Rectal smooth muscle tissue (tissue), 1 donor: ENCODE measurements at regions not wholly inside any gene's neighbourhood (a gene's known extent, or its start where the extent isn't known, plus 50 kb on each side); places are given as distances from the start of the nearest gene placed in this dataset.

ENCODE experiments used
- H3K27ac ChIP-seq: one replicate; pipeline ENCODE4 v1.7.0; 2013; ENCODE audit warnings: low read depth, low read length, inconsistent platforms
- H3K27me3 ChIP-seq: one replicate; pipeline ENCODE4 v1.7.0; 2013; ENCODE audit warnings: low read length; ENCODE audit not compliant: control insufficient read depth, insufficient read depth
- H3K36me3 ChIP-seq: one replicate; pipeline ENCODE4 v1.7.0; 2013; ENCODE audit warnings: low read length; ENCODE audit not compliant: control insufficient read depth, insufficient read depth
- H3K4me1 ChIP-seq: one replicate; pipeline ENCODE4 v1.7.0; 2013; ENCODE audit warnings: low read length; ENCODE audit not compliant: control insufficient read depth, insufficient read depth
- H3K4me3 ChIP-seq: one replicate; pipeline ENCODE4 v1.7.0; 2013; ENCODE audit warnings: low read length
- H3K9ac ChIP-seq: one replicate; pipeline ENCODE4 v1.7.0; 2013; ENCODE audit warnings: low read length

DNA sequence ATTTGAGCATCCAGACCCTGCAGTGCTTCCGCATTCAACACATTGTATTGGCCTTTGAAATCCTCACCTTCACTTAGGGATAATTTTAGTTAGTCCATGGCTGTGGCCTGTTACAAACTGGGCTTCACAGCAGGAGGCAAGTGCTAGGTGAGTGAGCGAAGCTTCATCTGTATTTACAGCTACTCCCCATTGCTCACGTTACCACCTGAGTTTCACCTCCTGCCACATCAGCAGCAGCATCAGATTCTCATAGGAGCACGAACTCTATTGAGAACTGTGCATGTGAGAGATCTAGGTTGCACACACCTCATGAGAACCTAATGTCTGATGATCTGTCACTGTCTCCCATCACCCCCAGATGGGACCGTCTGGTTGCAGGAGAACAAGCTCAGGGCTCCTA is 222.1 kb upstream of the NR2F2 start:
- Histone ChIP-seq H3K36me3 (no peaks in the 10 kb centered on the region), H3K27ac (no peak overlapping the region), H3K4me3 (no peak overlapping the region), H3K27me3 (no peaks in the 10 kb centered on the region), H3K9ac (no peak overlapping the region), H3K4me1 (no peaks in the 10 kb centered on the region)

DNA sequence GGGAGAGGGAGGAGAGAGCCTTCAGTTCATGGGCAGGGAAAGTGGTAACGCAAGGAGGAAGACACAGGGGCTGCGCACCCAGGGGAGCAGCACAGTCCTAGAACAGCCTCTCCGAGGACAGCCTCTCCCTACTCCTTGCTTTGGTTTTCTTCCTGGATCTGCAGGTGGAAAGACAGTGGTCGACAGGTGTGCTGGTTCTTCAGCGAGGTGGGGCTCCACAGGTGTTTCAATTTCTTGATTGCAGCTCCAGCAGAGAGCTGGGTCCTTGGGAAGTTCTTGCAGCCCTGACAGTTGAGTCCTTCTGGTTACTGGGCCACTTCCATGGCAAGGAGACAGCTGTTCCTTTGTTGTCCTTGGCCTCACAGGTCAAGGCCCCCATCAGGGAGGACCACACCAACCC is 220.7 kb upstream of the NR2F2 start:
- H3K36me3 ChIP-seq: no peaks in the 10 kb centered on the region
- no peak overlapping the region for H3K27ac ChIP-seq
- H3K27me3 ChIP-seq: no peaks in the 10 kb centered on the region
- no peak overlapping the region for H3K9ac ChIP-seq
- H3K4me3 ChIP-seq: no peak overlapping the region
- H3K4me1 ChIP-seq: no peaks in the 10 kb centered on the region

DNA sequence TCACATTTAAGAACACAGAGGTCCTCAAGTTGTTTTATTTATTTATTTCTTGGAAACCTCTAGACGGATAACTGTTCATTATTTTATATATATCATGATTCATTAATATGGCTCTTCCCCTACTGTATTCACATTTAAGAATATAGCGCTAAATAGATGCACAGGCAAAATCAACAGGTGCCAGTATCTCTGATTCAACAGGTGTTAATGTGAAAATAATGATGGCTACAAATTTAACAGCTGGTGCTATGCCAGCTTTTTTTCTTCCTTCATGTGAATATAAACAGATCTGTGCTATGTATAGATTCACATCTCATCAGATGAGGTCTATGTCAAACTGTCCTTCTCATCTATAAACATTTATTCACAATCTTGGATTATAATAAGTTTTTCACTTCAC is 218.5 kb upstream of the NR2F2 start:
- Histone ChIP-seq H3K4me1 (no peaks in the 10 kb centered on the region), H3K27ac (no peak overlapping the region), H3K4me3 (no peak overlapping the region), H3K9ac (no peak overlapping the region), H3K36me3 (no peaks in the 10 kb centered on the region), H3K27me3 (no peaks in the 10 kb centered on the region)

DNA sequence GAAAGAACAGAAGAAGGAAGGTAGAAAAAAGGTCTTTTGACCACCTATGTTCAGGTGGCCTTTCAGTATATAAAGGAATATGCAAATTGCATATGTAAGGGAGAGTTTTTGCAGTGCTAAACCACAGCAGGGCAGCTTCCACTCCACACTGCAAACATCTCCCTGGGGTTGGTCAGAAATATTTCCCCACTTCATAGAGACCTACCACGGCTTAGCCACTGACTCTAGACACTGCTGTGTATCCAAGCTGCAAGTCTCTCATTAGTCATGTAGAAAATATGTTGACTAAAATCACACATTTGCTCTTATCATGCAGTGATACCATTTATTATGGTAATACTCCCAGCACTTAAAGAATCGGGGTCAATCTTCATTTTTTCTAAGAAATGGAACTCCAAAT is 214.9 kb upstream of the NR2F2 start:
- Histone ChIP-seq H3K27me3 (no peaks in the 10 kb centered on the region), H3K36me3 (no peaks in the 10 kb centered on the region), H3K4me3 (no peak overlapping the region), H3K27ac (no peak overlapping the region), H3K4me1 (no peaks in the 10 kb centered on the region), H3K9ac (no peak overlapping the region)

DNA sequence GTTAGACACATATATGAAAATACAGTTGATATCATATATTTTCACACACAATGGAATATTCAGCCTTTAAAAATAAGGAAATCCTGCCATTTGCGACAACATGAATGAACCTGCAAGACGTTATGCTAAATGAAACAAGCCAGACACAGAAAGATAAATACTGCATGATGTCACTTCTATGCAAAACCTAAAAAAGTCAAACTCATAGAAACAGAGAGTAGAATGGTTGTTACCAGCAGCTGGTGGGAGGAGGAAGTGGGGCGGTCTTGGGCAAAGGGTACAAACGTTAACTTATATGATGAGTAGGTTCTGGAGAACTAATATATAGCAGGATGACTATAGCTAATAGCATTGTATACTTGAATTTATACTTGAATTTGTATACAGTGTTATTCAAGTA is 213.2 kb upstream of the NR2F2 start:
- Histone ChIP-seq H3K4me3 (no peak overlapping the region), H3K36me3 (no peaks in the 10 kb centered on the region), H3K27me3 (no peaks in the 10 kb centered on the region), H3K4me1 (no peaks in the 10 kb centered on the region), H3K27ac (no peak overlapping the region), H3K9ac (no peak overlapping the region)

GRCh38 chr15:96119734-96120133 is 210.8 kb upstream of the NR2F2 start:
- Histone ChIP-seq H3K4me3 (no peak overlapping the region), H3K27me3 (no peaks in the 10 kb centered on the region), H3K36me3 (no peaks in the 10 kb centered on the region), H3K9ac (no peak overlapping the region), H3K27ac (no peak overlapping the region), H3K4me1 (no peaks in the 10 kb centered on the region)

- Histone ChIP-seq H3K4me3 (no peak overlapping the region), H3K9ac (no peak overlapping the region), H3K36me3 (no peaks in the 10 kb centered on the region), H3K27ac (no peak overlapping the region), H3K4me1 (no peaks in the 10 kb centered on the region), H3K27me3 (no peaks in the 10 kb centered on the region)
Measured at GRCh38 chr15:96121086-96121920, 209.2 kb upstream of the NR2F2 start.

- Histone ChIP-seq H3K27ac (no peak overlapping the region), H3K9ac (no peak overlapping the region), H3K4me3 (no peak overlapping the region), H3K4me1 (no peaks in the 10 kb centered on the region), H3K36me3 (no peaks in the 10 kb centered on the region), H3K27me3 (no peaks in the 10 kb centered on the region)
Measured at GRCh38 chr15:96122077-96123027, 208.1 kb upstream of the NR2F2 start.

DNA sequence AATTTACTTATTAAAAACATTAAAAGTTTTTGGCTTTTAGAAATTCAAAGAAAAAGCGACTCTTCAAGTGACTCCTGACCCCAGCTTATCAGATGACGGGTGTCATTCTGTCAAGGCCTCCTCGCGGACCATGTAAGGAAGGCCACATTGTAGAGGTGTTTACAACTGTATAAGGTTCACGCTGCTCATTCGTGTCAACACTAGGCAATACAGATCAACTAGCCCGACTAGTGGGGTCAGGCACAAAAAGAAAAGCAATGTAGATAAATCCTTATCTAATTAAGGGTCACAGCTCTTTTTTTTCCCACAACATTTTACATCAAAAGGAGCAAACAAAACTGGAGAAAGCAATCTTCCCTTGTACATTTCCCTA is 207.5 kb upstream of the NR2F2 start:
- Histone ChIP-seq H3K4me3 (no peak overlapping the region), H3K27ac (no peak overlapping the region), H3K27me3 (no peaks in the 10 kb centered on the region), H3K36me3 (no peaks in the 10 kb centered on the region), H3K4me1 (no peaks in the 10 kb centered on the region), H3K9ac (no peak overlapping the region)

DNA sequence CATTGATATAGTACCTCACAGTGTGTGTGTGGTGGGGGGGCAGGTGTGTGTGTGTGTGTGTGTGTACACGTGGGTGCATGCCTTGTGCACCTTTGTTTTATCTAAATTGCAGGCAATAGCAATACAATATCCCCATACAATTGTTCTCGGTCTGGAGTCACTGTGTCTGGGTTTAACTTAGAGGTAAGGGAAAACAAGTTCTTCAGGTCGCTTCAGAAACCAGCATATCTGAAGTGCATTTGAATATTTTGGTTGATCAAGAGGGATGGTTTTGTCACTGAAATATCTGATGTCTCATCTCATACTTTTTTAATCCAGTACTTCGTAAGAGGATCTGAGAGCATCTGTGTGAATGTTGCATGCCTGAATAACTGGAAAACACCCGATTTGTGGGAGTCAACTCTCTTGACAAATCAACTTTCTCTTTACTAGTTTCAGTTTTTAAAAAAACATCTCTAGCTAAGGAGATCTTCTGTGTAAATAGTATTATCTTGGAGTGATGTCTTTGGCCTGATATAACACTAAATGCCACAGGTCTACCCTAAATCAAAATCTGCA is 206.8 kb upstream of the NR2F2 start:
- H3K9ac ChIP-seq: no peak overlapping the region
- H3K36me3 ChIP-seq: no peaks in the 10 kb centered on the region
- no peak overlapping the region for H3K4me3 ChIP-seq
- H3K4me1 ChIP-seq: no peaks in the 10 kb centered on the region
- no peaks in the 10 kb centered on the region for H3K27me3 ChIP-seq
- H3K27ac ChIP-seq: no peak overlapping the region

- Histone ChIP-seq H3K4me1 (no peaks in the 10 kb centered on the region), H3K27me3 (no peaks in the 10 kb centered on the region), H3K9ac (no peak overlapping the region), H3K4me3 (no peak overlapping the region), H3K36me3 (no peaks in the 10 kb centered on the region), H3K27ac (no peak overlapping the region)
Measured at GRCh38 chr15:96124436-96124835, 206.1 kb upstream of the NR2F2 start.

DNA sequence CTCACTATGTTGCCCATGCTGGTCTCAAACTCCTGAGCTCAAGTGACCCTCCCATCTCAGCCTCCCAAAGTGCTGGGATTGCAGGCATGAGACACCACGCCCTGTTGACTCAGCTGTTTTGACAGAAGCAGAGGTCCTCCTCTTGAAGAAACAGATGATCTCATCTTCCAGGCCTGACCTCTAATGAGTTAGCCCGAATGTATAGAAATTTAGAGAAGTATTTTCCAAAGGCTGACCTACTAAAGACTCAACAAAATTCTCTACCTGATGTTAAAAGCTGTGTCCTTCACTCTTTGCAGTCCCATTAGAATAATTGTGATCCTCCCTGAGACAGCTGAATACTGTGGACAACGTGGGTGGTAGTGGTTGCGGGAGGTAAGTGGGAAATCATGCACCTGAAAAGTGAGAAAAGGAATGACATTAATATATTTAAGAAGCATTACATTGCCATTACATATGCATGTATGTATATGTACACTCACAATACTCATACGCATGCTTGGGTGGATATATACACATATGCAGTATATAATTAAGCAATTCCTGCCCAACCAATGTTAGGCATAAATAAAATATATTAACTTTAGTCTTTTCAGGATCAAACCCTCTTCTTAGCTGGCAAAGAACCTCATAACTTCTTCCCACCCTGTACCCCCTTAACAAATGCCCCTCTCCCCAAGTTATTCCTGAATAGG is 204.6 kb upstream of the NR2F2 start:
- Histone ChIP-seq H3K27me3 (no peaks in the 10 kb centered on the region), H3K4me3 (no peak overlapping the region), H3K36me3 (no peaks in the 10 kb centered on the region), H3K27ac (no peak overlapping the region), H3K4me1 (no peaks in the 10 kb centered on the region), H3K9ac (no peak overlapping the region)
